Heart left ventricle (tissue), 13 donors: ENCODE measurements at regions not wholly inside any gene's neighbourhood (a gene's known extent, or its start where the extent isn't known, plus 50 kb on each side); places are given as distances from the start of the nearest gene placed in this dataset.

Source experiments
- CTCF ChIP-seq, 12 donors: fragments of 200-600 bp; sonication (generic) in 4 of 12; IDR thresholded peaks; one replicate each; pipeline versions ENCODE4 v1.5.0 to v1.8.0; 2018 to 2022; ENCODE audit warnings: antibody characterized with exemption in 12 of 12, mild to moderate bottlenecking in 5 of 12
- POLR2A ChIP-seq, 2 donors: fragments of 450-650 bp; IDR thresholded peaks; one replicate each; pipeline ENCODE4 v1.6.1; 2017; ENCODE audit warnings: antibody characterized with exemption in 2 of 2, mild to moderate bottlenecking in 2 of 2, moderate library complexity in 2 of 2
- donor health status: ischemic (EF 13 %, LVEDD 7.1; RV severe dilation, severe dysfunction).
- donor health status: DM: no; HTN: yes; CAD: no.
- donor health status: DM: no; HTN: no; CAD: no.
- donor health status: ischemic (EF 25% LVEDD 6.9; RV normal size, moderate dysfunction).
- donor health status: ischemic (EF 25% LVEDD 5.7; RV mildly dilated, moderate dysfunction).
- donor health status: ischemic (EF 35%, LVEDD 5.7; RV mildly dilated, moderate dysfunction).
- donor health status: nonischemic (EF 11% LVEDD 7.7; RV severe dilation, severe dysfunction).
- donor health status: DM: yes; HTN: yes; CAD: no.
- donor health status: PGD.
- donor health status: ischemic (EF 29% LVEDD 5.4; RV normal size, mild dysfunction).
- donor health status: nonischemic (EF 23%, LVEDD 6.1; RV moderate dilation, normal function).

- TF ChIP-seq CTCF (IDR thresholded peaks at IDR 0.05) = no peak
- no peak for TF ChIP-seq POLR2A (IDR thresholded peaks at IDR 0.05)
These were observed 116.3 kb downstream of the ANKRD60 start for GRCh38 chr20:58112017-58112781.
